ENCODE measurements at regions not wholly inside any gene's neighbourhood (a gene's known extent, or its start where the extent isn't known, plus 50 kb on each side); places are given as distances from the start of the nearest gene placed in this dataset.

DNA sequence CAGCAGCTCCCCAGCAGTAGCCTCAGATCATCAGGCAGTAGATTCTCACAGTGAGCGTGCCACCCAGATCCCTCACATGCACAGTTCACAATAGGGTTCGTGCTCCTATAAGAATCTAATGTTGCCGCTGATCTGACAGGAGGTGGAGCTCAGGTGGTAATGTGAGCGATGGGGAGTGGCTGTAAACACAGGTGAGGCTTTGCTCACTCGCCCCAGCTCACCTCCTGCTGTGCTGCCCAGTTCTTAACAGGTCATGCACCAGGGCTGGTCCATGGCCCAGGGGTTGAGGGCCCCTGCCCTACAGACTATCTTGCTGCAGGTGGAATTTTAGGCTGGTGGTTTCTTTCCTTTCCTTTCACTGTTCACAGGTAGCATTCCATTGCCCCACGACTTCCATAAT lies 100.2 kb downstream of the MRPL36 start:
- Histone ChIP-seq H3K4me1 (ENCODE audit: insufficient read depth) (no peaks in the 10 kb centered on the region), H3K9ac (no peak overlapping the region), H3K36me3 (ENCODE audit: low read depth) (no peaks in the 10 kb centered on the region), H3K4me3 (no peak overlapping the region), H3K9me3 (ENCODE audit: low read depth) (no peaks in the 10 kb centered on the region), H3K79me2 (ENCODE audit: insufficient read depth) (no peaks in the 10 kb centered on the region), H3F3A (ENCODE audit: insufficient read depth) (no peaks in the 10 kb centered on the region), H3K4me2 (ENCODE audit: unreplicated experiment) (no peak overlapping the region), H3K9me2 (ENCODE audit: insufficient read depth) (no peaks in the 10 kb centered on the region), H3K27ac (no peak overlapping the region), H4K20me1 (ENCODE audit: insufficient read depth) (no peaks in the 10 kb centered on the region), H3K27me3 (replicated peaks; ENCODE audit: insufficient read depth) (peaks cover 7% of the 10 kb centered on the region; the same call in 1 of the 2 replicates), H2AFZ (no peak overlapping the region)
- 27 to 28% methylated on average over 6 of the region's 6 CpGs for whole genome bisulfite sequencing, 2 experiments (ENCODE audit: low coverage in 1 of 2, low lambda C conversion rate in 2 of 2, missing lambda C conversion rate in 2 of 2)
- in situ Hi-C loops (cut with MboI) = no loop called here
- no peak for DNase-seq
- no peak for TF ChIP-seq EZH2phosphoT487 (IDR thresholded peaks at IDR 0.05; ENCODE audit: insufficient read depth, low read depth)
- no peak for TF ChIP-seq EZH2 (IDR thresholded peaks at IDR 0.05; ENCODE audit: insufficient read depth, poor library complexity, severe bottlenecking)

DNA sequence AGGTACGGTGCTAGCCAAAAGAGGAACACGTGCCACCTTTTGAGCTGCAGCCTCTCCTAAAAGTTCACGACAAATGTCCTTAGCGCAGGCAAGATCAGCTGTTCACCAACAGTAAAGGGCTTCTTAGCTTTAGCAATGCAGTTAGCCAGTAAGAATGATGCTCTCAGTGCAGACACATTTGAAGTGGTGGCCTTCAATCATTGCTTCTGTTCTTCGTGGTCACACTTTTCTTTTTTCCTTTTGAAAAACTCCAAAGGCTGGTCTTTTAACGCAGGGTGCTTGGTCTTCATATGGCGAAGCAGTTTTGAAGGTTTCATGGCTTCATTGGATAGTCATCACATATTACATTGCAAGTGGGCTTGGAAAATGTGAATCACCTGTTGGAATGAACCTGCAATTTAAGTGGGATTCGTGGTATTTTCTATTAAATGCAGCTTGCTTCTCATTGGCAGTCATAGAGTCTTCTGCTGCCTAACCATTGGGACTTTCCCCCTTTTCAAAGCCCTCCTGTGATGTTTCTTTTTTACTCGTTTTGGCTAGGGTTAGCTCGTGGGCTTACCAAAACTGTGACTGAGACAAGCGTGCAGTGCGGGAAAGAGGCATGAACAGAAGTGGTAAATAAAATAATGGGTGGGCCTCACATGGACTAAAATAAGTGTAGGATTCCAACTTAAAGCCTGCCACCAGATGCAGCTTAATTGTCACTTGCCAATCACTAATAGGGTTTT lies 100.9 kb downstream of the MRPL36 start:
- 26 to 29% methylated on average over 12 of the region's 12 CpGs for WGBS, 2 experiments (ENCODE audit: low coverage in 1 of 2, low lambda C conversion rate in 2 of 2, missing lambda C conversion rate in 2 of 2)
- Histone ChIP-seq H3K4me2 (ENCODE audit: unreplicated experiment) (no peak overlapping the region), H3K9ac (no peak overlapping the region), H3K4me1 (ENCODE audit: insufficient read depth) (no peaks in the 10 kb centered on the region), H2AFZ (no peak overlapping the region), H4K20me1 (ENCODE audit: insufficient read depth) (no peaks in the 10 kb centered on the region), H3K36me3 (ENCODE audit: low read depth) (no peaks in the 10 kb centered on the region), H3K27me3 (replicated peaks; ENCODE audit: insufficient read depth) (peaks cover 7% of the 10 kb centered on the region; the same call in 1 of the 2 replicates), H3K79me2 (ENCODE audit: insufficient read depth) (no peaks in the 10 kb centered on the region), H3K4me3 (no peak overlapping the region), H3F3A (ENCODE audit: insufficient read depth) (no peaks in the 10 kb centered on the region), H3K9me2 (ENCODE audit: insufficient read depth) (no peaks in the 10 kb centered on the region), H3K9me3 (ENCODE audit: low read depth) (no peaks in the 10 kb centered on the region), H3K27ac (no peak overlapping the region)
- in situ Hi-C loops (cut with MboI) = no loop called here
- TF ChIP-seq EZH2 (IDR thresholded peaks at IDR 0.05; ENCODE audit: insufficient read depth, poor library complexity, severe bottlenecking) (no peak), EZH2phosphoT487 (IDR thresholded peaks at IDR 0.05; ENCODE audit: insufficient read depth, low read depth) (no peak)
- DNase-seq = no peak

DNA sequence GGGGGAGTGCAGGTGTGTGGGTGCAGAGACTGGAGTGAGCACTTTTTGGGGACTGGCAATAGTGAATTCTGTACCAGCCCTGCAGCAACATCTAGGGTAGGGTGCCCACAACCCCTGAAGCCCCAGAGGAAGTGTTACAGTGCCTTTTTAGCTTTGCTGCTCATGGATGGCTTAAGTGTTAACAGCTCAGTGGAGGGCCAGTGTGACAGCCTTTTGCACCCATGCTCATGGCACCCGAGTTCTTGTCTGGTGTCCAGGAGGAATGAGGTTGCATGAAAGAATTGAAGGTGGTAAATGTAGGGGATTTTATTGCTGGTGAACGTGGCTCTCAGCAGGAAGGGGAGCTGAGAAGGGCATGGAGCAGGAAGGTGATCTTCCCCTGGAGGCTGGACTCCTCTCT lies 107.3 kb downstream of the MRPL36 start:
- Histone ChIP-seq H3K4me1 (ENCODE audit: insufficient read depth) (no peaks in the 10 kb centered on the region), H3K9me2 (ENCODE audit: insufficient read depth) (no peaks in the 10 kb centered on the region), H3K9ac (no peak overlapping the region), H3K79me2 (ENCODE audit: insufficient read depth) (no peaks in the 10 kb centered on the region), H2AFZ (no peak overlapping the region), H3K4me3 (no peak overlapping the region), H3K27ac (no peak overlapping the region), H3K4me2 (ENCODE audit: unreplicated experiment) (no peak overlapping the region), H3K36me3 (ENCODE audit: low read depth) (no peaks in the 10 kb centered on the region), H4K20me1 (ENCODE audit: insufficient read depth) (no peaks in the 10 kb centered on the region), H3F3A (ENCODE audit: insufficient read depth) (no peaks in the 10 kb centered on the region), H3K9me3 (ENCODE audit: low read depth) (no peaks in the 10 kb centered on the region), H3K27me3 (replicated peaks; ENCODE audit: insufficient read depth) (peaks cover 10% of the 10 kb centered on the region; the same call in 1 of the 2 replicates)
- TF ChIP-seq EZH2phosphoT487 (IDR thresholded peaks at IDR 0.05; ENCODE audit: insufficient read depth, low read depth) (no peak), EZH2 (IDR thresholded peaks at IDR 0.05; ENCODE audit: insufficient read depth, poor library complexity, severe bottlenecking) (no peak)
- no peak for DNase-seq
- 13 to 24% methylated on average over 2 of the region's 2 CpGs for WGBS, 2 experiments (ENCODE audit: low coverage in 1 of 2, low lambda C conversion rate in 2 of 2, missing lambda C conversion rate in 2 of 2)
- in situ Hi-C loops (cut with MboI) = no loop called here

DNA sequence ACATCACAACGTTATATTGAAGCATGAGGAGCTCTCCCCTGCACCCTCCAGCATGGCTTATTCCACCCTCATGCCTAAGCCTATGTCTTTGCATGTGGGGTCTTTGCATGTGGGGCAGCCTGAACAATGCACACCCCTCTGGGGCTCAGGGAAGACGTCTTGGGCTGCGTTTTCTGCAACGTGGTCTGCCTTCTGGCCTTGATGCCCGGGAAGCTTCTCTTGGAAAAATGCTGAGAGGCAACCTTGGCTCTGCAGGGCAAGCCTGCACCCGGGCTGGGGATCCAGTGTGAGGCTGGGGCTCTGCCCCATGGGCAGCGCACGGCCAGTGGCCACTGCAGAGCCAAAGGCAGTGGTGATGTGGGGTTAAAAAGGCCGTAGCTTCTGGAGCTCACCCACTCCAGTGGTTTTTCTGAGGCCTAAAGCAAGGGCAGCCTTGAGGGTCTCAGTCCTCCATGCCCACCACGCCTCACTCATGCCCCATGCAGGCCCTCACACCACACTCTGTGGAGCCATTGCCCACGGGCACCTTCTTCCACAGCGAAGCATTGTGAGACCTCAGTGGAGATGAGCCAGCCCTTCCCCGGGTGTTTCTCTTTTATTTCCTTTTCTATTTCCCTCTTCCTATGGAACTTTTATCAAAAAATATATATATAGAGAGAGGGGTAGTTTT lies 112.2 kb downstream of the MRPL36 start:
- DNase-seq = no peak
- H3K27me3 ChIP-seq (replicated peaks; ENCODE audit: insufficient read depth) = peaks cover 32% of the 10 kb centered on the region
- 31 to 33% methylated on average over 13 of the region's 13 CpGs for WGBS, 2 experiments (ENCODE audit: low coverage in 1 of 2, low lambda C conversion rate in 2 of 2, missing lambda C conversion rate in 2 of 2)
- in situ Hi-C loops (cut with MboI) = no loop called here
- no peak overlapping the region for H3K4me2 ChIP-seq (ENCODE audit: unreplicated experiment)
- no peaks in the 10 kb centered on the region for H3K79me2 ChIP-seq (ENCODE audit: insufficient read depth)
- no peaks in the 10 kb centered on the region for H3K9me2 ChIP-seq (ENCODE audit: insufficient read depth)
- no peak overlapping the region for H3K9ac ChIP-seq
- H3K4me1 ChIP-seq (ENCODE audit: insufficient read depth) = no peaks in the 10 kb centered on the region
- H3F3A ChIP-seq (ENCODE audit: insufficient read depth) = no peaks in the 10 kb centered on the region
- H2AFZ ChIP-seq = no peak overlapping the region
- no peak overlapping the region for H3K4me3 ChIP-seq
- no peaks in the 10 kb centered on the region for H4K20me1 ChIP-seq (ENCODE audit: insufficient read depth)
- no peak overlapping the region for H3K27ac ChIP-seq
- TF ChIP-seq EZH2 (IDR thresholded peaks at IDR 0.05; ENCODE audit: insufficient read depth, poor library complexity, severe bottlenecking) (no peak), EZH2phosphoT487 (IDR thresholded peaks at IDR 0.05; ENCODE audit: insufficient read depth, low read depth) (no peak)
- H3K36me3 ChIP-seq (ENCODE audit: low read depth) = no peaks in the 10 kb centered on the region
- H3K9me3 ChIP-seq (ENCODE audit: low read depth) = no peaks in the 10 kb centered on the region

All from GM23248 (cell line).